DOHH2 (cell line): ENCODE measurements at regions not wholly inside any gene's neighbourhood (a gene's known extent, or its start where the extent isn't known, plus 50 kb on each side); places are given as distances from the start of the nearest gene placed in this dataset.

Source experiments
- H3F3A ChIP-seq: fragments of 200-600 bp; sonication (generic), shearing (Covaris generic); 2 replicates; pipeline ENCODE4 v1.6.0; 2016; ENCODE audit warnings: antibody characterized with exemption, mild to moderate bottlenecking; ENCODE audit not compliant: control insufficient read depth, insufficient read depth
- H3K27ac ChIP-seq: fragments of 200-600 bp; sonication (generic); 2 replicates; pipeline ENCODE4 v1.5.1; 2014; ENCODE audit warnings: low read depth, mild to moderate bottlenecking, low read length, moderate library complexity
- H3K27me3 ChIP-seq: fragments of 200-600 bp; sonication (generic); 2 replicates; pipeline ENCODE4 v1.6.1; 2014; ENCODE audit warnings: mild to moderate bottlenecking, low read length, mixed read lengths; ENCODE audit not compliant: control insufficient read depth
- H3K36me3 ChIP-seq: fragments of 200-600 bp; sonication (generic); 2 replicates; pipeline ENCODE4 v1.6.1; 2014; ENCODE audit warnings: mild to moderate bottlenecking, low read length, moderate library complexity, mixed read lengths; ENCODE audit not compliant: control insufficient read depth
- H3K4me1 ChIP-seq: fragments of 200-600 bp; sonication (generic); 2 replicates; pipeline ENCODE4 v1.6.1; 2014; ENCODE audit warnings: mild to moderate bottlenecking, low read length, mixed read lengths; ENCODE audit not compliant: control insufficient read depth
- H3K4me2 ChIP-seq: fragments of 200-600 bp; sonication (generic); 2 replicates; pipeline ENCODE4 v1.6.0; 2014; ENCODE audit warnings: mild to moderate bottlenecking, low read length, moderate library complexity
- H3K4me3 ChIP-seq: fragments of 200-600 bp; sonication (generic); 2 replicates; pipeline ENCODE4 v1.5.1; 2014; ENCODE audit warnings: mild to moderate bottlenecking, low read length, mixed read lengths
- H3K79me2 ChIP-seq: fragments of 200-600 bp; sonication (generic); 2 replicates; pipeline ENCODE4 v1.6.1; 2014; ENCODE audit warnings: mild to moderate bottlenecking, low read length, mixed read lengths; ENCODE audit not compliant: control insufficient read depth
- H3K9me2 ChIP-seq: fragments of 200-600 bp; sonication (generic); replicated peaks from 2 replicates; pipeline ENCODE4 v1.6.1; 2014; ENCODE audit warnings: mild to moderate bottlenecking, low read length, mixed read lengths; ENCODE audit not compliant: control insufficient read depth
- H3K9me3 ChIP-seq: fragments of 200-600 bp; sonication (generic); 2 replicates; pipeline ENCODE4 v1.6.1; 2014; ENCODE audit warnings: antibody characterized with exemption, low read length, mixed read lengths; ENCODE audit not compliant: control insufficient read depth, insufficient read depth
- H4K20me1 ChIP-seq: fragments of 200-600 bp; sonication (generic); 2 replicates; pipeline ENCODE4 v1.6.0; 2014; ENCODE audit warnings: low read depth, mild to moderate bottlenecking, antibody characterized with exemption, low read length, moderate library complexity; ENCODE audit not compliant: control insufficient read depth, insufficient read depth
- CTCF ChIP-seq: fragments of 200-600 bp; sonication (generic); IDR thresholded peaks from one replicate; pipeline ENCODE4 v1.5.1; 2014; ENCODE audit warnings: antibody characterized with exemption, mild to moderate bottlenecking, low read depth, low read length; ENCODE audit not compliant: poor library complexity, severe bottlenecking
- EZH2phosphoT487 ChIP-seq: fragments of 200-600 bp; sonication (generic); IDR thresholded peaks from 2 replicates; pipeline ENCODE4 v1.6.1; 2017; ENCODE audit warnings: borderline replicate concordance, mild to moderate bottlenecking, antibody characterized with exemption, low read length, moderate library complexity, mixed read lengths

GRCh38 chr2:41930807-41931566, 116.8 kb upstream of the PKDCC start:
- H3K4me2 ChIP-seq, result no peak overlapping the region
- H3K27ac ChIP-seq, result no peak overlapping the region
- H3K4me1 ChIP-seq, result no peaks in the 10 kb centered on the region
- no peaks in the 10 kb centered on the region for H3K36me3 ChIP-seq
- H4K20me1 ChIP-seq, result no peaks in the 10 kb centered on the region
- H3K79me2 ChIP-seq, result no peaks in the 10 kb centered on the region
- H3F3A ChIP-seq, result no peaks in the 10 kb centered on the region
- H3K27me3 ChIP-seq, result 0 out of 2 replicates have a peak, but pooled peaks cover 2% of the 10 kb centered on the region
- no peaks in the 10 kb centered on the region for H3K9me3 ChIP-seq
- TF ChIP-seq EZH2phosphoT487, result no peak
- TF ChIP-seq CTCF, result no peak
- H3K4me3 ChIP-seq, result no peak overlapping the region
- no peaks in the 10 kb centered on the region for H3K9me2 ChIP-seq

GRCh38 chr2:41932241-41933045, 115.4 kb upstream of the PKDCC start:
- TF ChIP-seq CTCF (no peak), EZH2phosphoT487 (no peak)
- no peak overlapping the region for H3K27ac ChIP-seq
- no peaks in the 10 kb centered on the region for H3K9me3 ChIP-seq
- 0 out of 2 replicates have a peak, but pooled peaks cover 2% of the 10 kb centered on the region for H3K27me3 ChIP-seq
- H3K79me2 ChIP-seq, result no peaks in the 10 kb centered on the region
- H3K36me3 ChIP-seq, result no peaks in the 10 kb centered on the region
- no peaks in the 10 kb centered on the region for H3K4me1 ChIP-seq
- H3K4me3 ChIP-seq, result no peak overlapping the region
- H3K4me2 ChIP-seq, result no peak overlapping the region
- H3F3A ChIP-seq, result no peaks in the 10 kb centered on the region
- H4K20me1 ChIP-seq, result no peaks in the 10 kb centered on the region
- no peaks in the 10 kb centered on the region for H3K9me2 ChIP-seq

- no peak overlapping the region for H3K4me2 ChIP-seq
- no peak overlapping the region for H3K27ac ChIP-seq
- H3F3A ChIP-seq, result no peaks in the 10 kb centered on the region
- H3K36me3 ChIP-seq, result no peaks in the 10 kb centered on the region
- H3K4me1 ChIP-seq, result no peaks in the 10 kb centered on the region
- H4K20me1 ChIP-seq, result no peaks in the 10 kb centered on the region
- 0 out of 2 replicates have a peak, but pooled peaks cover 2% of the 10 kb centered on the region for H3K27me3 ChIP-seq
- no peak overlapping the region for H3K4me3 ChIP-seq
- H3K79me2 ChIP-seq, result no peaks in the 10 kb centered on the region
- H3K9me2 ChIP-seq, result no peaks in the 10 kb centered on the region
- TF ChIP-seq EZH2phosphoT487 (no peak), CTCF (no peak)
- H3K9me3 ChIP-seq, result no peaks in the 10 kb centered on the region
Measured at GRCh38 chr2:41933046-41933420, 114.8 kb upstream of the PKDCC start.
